ENCODE measurements at regions not wholly inside any gene's neighbourhood (a gene's known extent, or its start where the extent isn't known, plus 50 kb on each side); places are given as distances from the start of the nearest gene placed in this dataset.

- ChIA-PET CTCF (no interaction called here), POLR2A (no interaction called here)
- DNase-seq (ENCODE audit: low read depth in 1 of 2, low spot score in 1 of 2), result no peak
- no peak for TF ChIP-seq CTCF (IDR thresholded peaks at IDR 0.05)
- no peak for TF ChIP-seq MAZ (IDR thresholded peaks at IDR 0.05; ENCODE audit: borderline replicate concordance, low read depth, low read length)
- no peak for TF ChIP-seq MYC (IDR thresholded peaks at IDR 0.05; ENCODE audit: borderline replicate concordance, low read length)
- no peak for TF ChIP-seq MAX (IDR thresholded peaks at IDR 0.05)
- TF ChIP-seq FOSB (CRISPR knock-in tag; IDR thresholded peaks at IDR 0.05), result no peak
- no peak for TF ChIP-seq RAD21 (conservative IDR thresholded peaks at IDR 0.05 in 1 of 2, IDR thresholded peaks at IDR 0.05 in 1 of 2)
- TF ChIP-seq HOXA7 (CRISPR knock-in tag; IDR thresholded peaks at IDR 0.05), result no peak
- TF ChIP-seq HOXB5 (CRISPR knock-in tag; IDR thresholded peaks at IDR 0.05), result no peak
- TF ChIP-seq KDM1A (IDR thresholded peaks at IDR 0.05; ENCODE audit: low read depth), result no peak
- no peak for TF ChIP-seq CHD2 (IDR thresholded peaks at IDR 0.05; ENCODE audit: low read length, partially characterized antibody)
- TF ChIP-seq MAFK (IDR thresholded peaks at IDR 0.05; ENCODE audit: partially characterized antibody), result no peak
- no peak overlapping the region for H3K4me2 ChIP-seq
- H3K4me3 ChIP-seq, result no peak overlapping the region
- H3K27ac ChIP-seq, result no peak overlapping the region
- H3K4me1 ChIP-seq, result no peaks in the 10 kb centered on the region
- H3K9me3 ChIP-seq, result no peaks in the 10 kb centered on the region
- FAIRE-seq, result no peak
- 52% methylated on average over 4 of the region's 4 CpGs for WGBS (ENCODE audit: missing lambda C conversion rate)
- no peak for ATAC-seq
Measured at GRCh38 chr14:26128931-26129671, 468.7 kb downstream of the NOVA1 start.

GRCh38 chr14:26124896-26125438 is 472.9 kb downstream of the NOVA1 start:
- ChIA-PET POLR2A (no interaction called here), CTCF (no interaction called here)
- FAIRE-seq (no peak), DNase-seq (ENCODE audit: low read depth in 1 of 2, low spot score in 1 of 2) (no peak), ATAC-seq (no peak)
- H3K4me1 ChIP-seq, result no peaks in the 10 kb centered on the region
- H3K27ac ChIP-seq, result no peak overlapping the region
- no peak overlapping the region for H3K4me3 ChIP-seq
- TF ChIP-seq BCL3 (IDR thresholded peaks at IDR 0.05) (no peak), ESRRA (IDR thresholded peaks at IDR 0.05; ENCODE audit: borderline replicate concordance, low read length) (no peak), CHD4 (IDR thresholded peaks at IDR 0.05; ENCODE audit: borderline replicate concordance) (no peak), PHF8 (IDR thresholded peaks at IDR 0.05; ENCODE audit: borderline replicate concordance, low read depth) (no peak), MYC (IDR thresholded peaks at IDR 0.05; ENCODE audit: borderline replicate concordance, low read length) (no peak), MAFK (IDR thresholded peaks at IDR 0.05; ENCODE audit: partially characterized antibody) (no peak), ZFP36 (IDR thresholded peaks at IDR 0.05; ENCODE audit: borderline replicate concordance, partially characterized antibody) (no peak), KDM1A (IDR thresholded peaks at IDR 0.05; ENCODE audit: low read depth) (no peak), CEBPB (IDR thresholded peaks at IDR 0.05) (no peak), ATOH8 (CRISPR knock-in tag; IDR thresholded peaks at IDR 0.05; ENCODE audit: low read depth) (no peak), ZNF302 (CRISPR knock-in tag; IDR thresholded peaks at IDR 0.05) (no peak), FOSB (CRISPR knock-in tag; IDR thresholded peaks at IDR 0.05) (no peak), POLR2AphosphoS2 (conservative IDR thresholded peaks at IDR 0.05; ENCODE audit: low read length) (no peak)
- WGBS (ENCODE audit: missing lambda C conversion rate), result 4% methylated on average over 2 of the region's 2 CpGs
- H3K9me3 ChIP-seq, result no peaks in the 10 kb centered on the region
- H3K4me2 ChIP-seq, result no peak overlapping the region

All from A549 (cell line).